Endodermal cell (in vitro differentiated cells): ENCODE measurements at regions not wholly inside any gene's neighbourhood (a gene's known extent, or its start where the extent isn't known, plus 50 kb on each side); places are given as distances from the start of the nearest gene placed in this dataset.

Experiments used
- DNase-seq: peaks from one replicate; pipeline ENCODE4 v3.0.0-alpha.2; 2017
- H3K27ac ChIP-seq: 2 replicates; pipeline ENCODE4 v1.5.1; 2013; ENCODE audit warnings: mild to moderate bottlenecking, low read depth, low read length, moderate library complexity
- H3K27me3 ChIP-seq: 2 replicates; pipeline ENCODE4 v1.6.1; 2013; ENCODE audit warnings: mild to moderate bottlenecking, low read length, moderate library complexity; ENCODE audit not compliant: insufficient read depth, control insufficient read depth, poor library complexity, severe bottlenecking
- H3K36me3 ChIP-seq: 2 replicates; pipeline ENCODE4 v1.7.0; 2013; ENCODE audit warnings: mild to moderate bottlenecking, low read length, moderate library complexity; ENCODE audit not compliant: control insufficient read depth, insufficient read depth
- H3K4me1 ChIP-seq: one replicate; pipeline ENCODE4 v1.7.0; 2013; ENCODE audit warnings: low read length; ENCODE audit not compliant: control insufficient read depth, insufficient read depth
- H3K4me3 ChIP-seq: 2 replicates; pipeline ENCODE4 v1.5.1; 2013; ENCODE audit warnings: mild to moderate bottlenecking, low read length, moderate library complexity
- H3K9ac ChIP-seq: 2 replicates; pipeline ENCODE4 v1.6.1; 2013; ENCODE audit warnings: mild to moderate bottlenecking, low read length, moderate library complexity; ENCODE audit not compliant: poor library complexity, severe bottlenecking; ENCODE audit errors: extremely low read depth
- H3K9me3 ChIP-seq: 2 replicates; pipeline ENCODE4 v1.6.1; 2013; ENCODE audit warnings: mild to moderate bottlenecking, low read length, moderate library complexity; ENCODE audit not compliant: control insufficient read depth
- H3K27ac Mint-ChIP-seq: 2 replicates; pipeline ENCODE4 v1.8.0; 2020; ENCODE audit warnings: mixed read lengths
- H3K27me3 Mint-ChIP-seq: 2 replicates; pipeline ENCODE4 v1.8.0; 2021; ENCODE audit warnings: mild to moderate bottlenecking, mixed read lengths; ENCODE audit not compliant: insufficient read depth
- H3K36me3 Mint-ChIP-seq: 2 replicates; pipeline ENCODE4 v1.8.0; 2020; ENCODE audit warnings: low read depth, mixed read lengths
- H3K4me1 Mint-ChIP-seq: 2 replicates; pipeline ENCODE4 v1.8.0; 2020; ENCODE audit warnings: mixed read lengths
- H3K4me3 Mint-ChIP-seq: 2 replicates; pipeline ENCODE4 v1.8.0; 2020; ENCODE audit warnings: mild to moderate bottlenecking, moderate library complexity, mixed read lengths
- H3K9me3 Mint-ChIP-seq: 2 replicates; pipeline ENCODE4 v1.8.0; 2020; ENCODE audit warnings: mild to moderate bottlenecking, mixed read lengths
- CTCF ChIP-seq: fragments of 200-600 bp; sonication (generic); conservative IDR thresholded peaks from 2 replicates; pipeline ENCODE4 v1.5.0; 2021; ENCODE audit warnings: antibody characterized with exemption, mild to moderate bottlenecking
- WGBS, 2 experiments: methylation state at CpG; one replicate each; pipeline versions ENCODE4 v1.1.5 to v1.1.7; 2013; ENCODE audit warnings: missing lambda C conversion rate in 2 of 2, mixed read lengths in 1 of 2; ENCODE audit not compliant: insufficient coverage in 1 of 2, insufficient read length in 1 of 2; 5-methylcytosine and 5-hydroxymethylcytosine counted together

- no peaks in the 10 kb centered on the region for H3K9me3 Mint-ChIP-seq
- H3K27me3 Mint-ChIP-seq: no peaks in the 10 kb centered on the region
- no peak overlapping the region for H3K9ac ChIP-seq
- no peaks in the 10 kb centered on the region for H3K4me1 Mint-ChIP-seq
- H3K4me1 ChIP-seq: no peaks in the 10 kb centered on the region
- no peak overlapping the region for H3K4me3 Mint-ChIP-seq
- no peaks in the 10 kb centered on the region for H3K27me3 ChIP-seq
- TF ChIP-seq CTCF: no peak
- no peaks in the 10 kb centered on the region for H3K36me3 ChIP-seq
- 75 to 87% methylated on average over 1 to 2 of the region's 2 CpGs for WGBS, 2 experiments
- no peaks in the 10 kb centered on the region for H3K36me3 Mint-ChIP-seq
- DNase-seq: no peak
- H3K27ac ChIP-seq: no peak overlapping the region
- H3K4me3 ChIP-seq: no peak overlapping the region
- no peaks in the 10 kb centered on the region for H3K9me3 ChIP-seq
- no peak overlapping the region for H3K27ac Mint-ChIP-seq
These were observed 532.7 kb upstream of the CDH8 start for GRCh38 chr16:62568926-62569325.

GRCh38 chr16:62565706-62566105 lies 529.5 kb upstream of the CDH8 start:
- Histone ChIP-seq H3K9me3 (no peaks in the 10 kb centered on the region), H3K27ac (no peak overlapping the region), H3K9ac (no peak overlapping the region), H3K27me3 (no peaks in the 10 kb centered on the region), H3K4me1 (no peaks in the 10 kb centered on the region), H3K4me3 (no peak overlapping the region), H3K36me3 (no peaks in the 10 kb centered on the region)
- H3K27me3 Mint-ChIP-seq: no peaks in the 10 kb centered on the region
- H3K27ac Mint-ChIP-seq: no peak overlapping the region
- no peak for TF ChIP-seq CTCF
- DNase-seq: no peak
- H3K9me3 Mint-ChIP-seq: no peaks in the 10 kb centered on the region
- 83 to 100% methylated on average over 1 of the region's 1 CpG for WGBS, 2 experiments
- H3K36me3 Mint-ChIP-seq: no peaks in the 10 kb centered on the region
- H3K4me1 Mint-ChIP-seq: no peaks in the 10 kb centered on the region
- H3K4me3 Mint-ChIP-seq: no peak overlapping the region

GRCh38 chr16:62564291-62564690 lies 528.1 kb upstream of the CDH8 start:
- Histone ChIP-seq H3K4me3 (no peak overlapping the region), H3K9me3 (no peaks in the 10 kb centered on the region), H3K27me3 (no peaks in the 10 kb centered on the region), H3K4me1 (no peaks in the 10 kb centered on the region), H3K9ac (no peak overlapping the region), H3K36me3 (no peaks in the 10 kb centered on the region), H3K27ac (no peak overlapping the region)
- Mint-ChIP-seq H3K4me3 (no peak overlapping the region), H3K27me3 (no peaks in the 10 kb centered on the region), H3K36me3 (no peaks in the 10 kb centered on the region), H3K9me3 (no peaks in the 10 kb centered on the region), H3K4me1 (no peaks in the 10 kb centered on the region), H3K27ac (no peak overlapping the region)
- DNase-seq: no peak
- 88% methylated on average over 1 of the region's 2 CpGs; no CpG with 5 or more reads in 1 of the 2 experiments for WGBS, 2 experiments
- no peak for TF ChIP-seq CTCF
